Lower leg skin (tissue), 4 donors: ENCODE measurements at regions not wholly inside any gene's neighbourhood (a gene's known extent, or its start where the extent isn't known, plus 50 kb on each side); places are given as distances from the start of the nearest gene placed in this dataset.

Source experiments
- DNase-seq, 2 donors: peaks; one replicate each; pipeline ENCODE4 v3.0.0-alpha.2; 2019; ENCODE audit warnings: low spot score in 2 of 2
- H3K4me3 ChIP-seq: fragments of 200-600 bp; sonication (generic); 2 replicates; pipeline ENCODE4 v1.5.1; 2017; ENCODE audit warnings: mild to moderate bottlenecking, low read depth; ENCODE audit not compliant: poor library complexity, severe bottlenecking
- POLR2A ChIP-seq, 2 donors: fragments of 450-650 bp; IDR thresholded peaks; one replicate each; pipeline ENCODE4 v1.6.1; 2016 to 2017; ENCODE audit warnings: antibody characterized with exemption in 2 of 2, mild to moderate bottlenecking in 1 of 2, moderate library complexity in 1 of 2
- WGBS, 2 donors: methylation state at CpG; one replicate each; pipeline ENCODE4 v1.1.5; 2018; 5-methylcytosine and 5-hydroxymethylcytosine counted together
- intact Hi-C: fragments of 100-400 bp; cut with DNase I; formaldehyde crosslinking; loops from one replicate; pipeline ENCODE4 v1.15.0; 2023; ENCODE audit warnings: low total_unique reads
- TF ChIP-seq, protein P1 (sequence below), 3 donors: fragments of 450-650 bp; IDR thresholded peaks; one replicate each; pipeline ENCODE4 v1.5.1; 2016; ENCODE audit warnings: antibody characterized with exemption in 3 of 3, mild to moderate bottlenecking in 3 of 3, moderate library complexity in 2 of 3

GRCh38 chr17:77853191-77853977, 105.1 kb upstream of the TNRC6C start:
- no peak for DNase-seq
- intact Hi-C loops: no loop called here
- no peak overlapping the region for H3K4me3 ChIP-seq
- TF ChIP-seq POLR2A (IDR thresholded peaks at IDR 0.05): no peak
- TF ChIP-seq, protein P1, sequence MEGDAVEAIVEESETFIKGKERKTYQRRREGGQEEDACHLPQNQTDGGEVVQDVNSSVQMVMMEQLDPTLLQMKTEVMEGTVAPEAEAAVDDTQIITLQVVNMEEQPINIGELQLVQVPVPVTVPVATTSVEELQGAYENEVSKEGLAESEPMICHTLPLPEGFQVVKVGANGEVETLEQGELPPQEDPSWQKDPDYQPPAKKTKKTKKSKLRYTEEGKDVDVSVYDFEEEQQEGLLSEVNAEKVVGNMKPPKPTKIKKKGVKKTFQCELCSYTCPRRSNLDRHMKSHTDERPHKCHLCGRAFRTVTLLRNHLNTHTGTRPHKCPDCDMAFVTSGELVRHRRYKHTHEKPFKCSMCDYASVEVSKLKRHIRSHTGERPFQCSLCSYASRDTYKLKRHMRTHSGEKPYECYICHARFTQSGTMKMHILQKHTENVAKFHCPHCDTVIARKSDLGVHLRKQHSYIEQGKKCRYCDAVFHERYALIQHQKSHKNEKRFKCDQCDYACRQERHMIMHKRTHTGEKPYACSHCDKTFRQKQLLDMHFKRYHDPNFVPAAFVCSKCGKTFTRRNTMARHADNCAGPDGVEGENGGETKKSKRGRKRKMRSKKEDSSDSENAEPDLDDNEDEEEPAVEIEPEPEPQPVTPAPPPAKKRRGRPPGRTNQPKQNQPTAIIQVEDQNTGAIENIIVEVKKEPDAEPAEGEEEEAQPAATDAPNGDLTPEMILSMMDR (IDR thresholded peaks at IDR 0.05): no peak
- 79 to 85% methylated on average over 14 to 18 of the region's 20 CpGs for WGBS, 2 donors

DNA sequence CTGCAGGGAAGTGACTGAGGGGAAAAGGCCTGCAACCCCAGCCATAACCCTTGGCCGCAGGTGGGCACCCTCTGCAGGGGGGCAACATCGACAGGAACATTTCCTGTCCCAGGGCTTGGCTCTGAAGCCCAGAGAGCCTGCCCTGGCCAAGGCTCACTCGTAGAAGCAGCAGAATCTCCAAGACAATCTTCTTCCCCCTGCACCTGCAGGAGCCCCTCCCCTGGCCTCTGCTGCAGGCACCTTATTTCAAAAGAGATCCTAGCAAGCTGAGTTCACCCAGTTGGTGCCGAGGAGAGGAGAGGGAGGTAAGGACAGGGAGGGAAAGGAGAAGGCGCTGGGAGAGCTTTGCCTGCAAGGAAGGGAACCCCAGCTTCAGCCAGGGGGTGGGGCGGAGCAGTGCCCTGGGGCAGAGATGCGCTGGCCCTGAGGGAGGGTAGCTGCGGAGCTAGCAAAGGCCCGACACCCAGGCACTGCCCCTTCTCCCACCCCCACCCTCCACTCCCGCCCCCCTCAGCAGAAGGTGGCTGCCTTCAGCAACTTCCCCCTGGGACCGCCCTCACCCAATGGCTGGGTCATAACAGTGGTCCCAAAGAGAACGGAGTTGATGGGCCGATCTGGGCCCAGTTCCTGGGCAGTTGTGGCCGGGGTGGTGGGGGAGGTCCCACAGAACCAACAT, 104.3 kb upstream of the TNRC6C start:
- no peak overlapping the region for H3K4me3 ChIP-seq
- TF ChIP-seq, protein P1 (IDR thresholded peaks at IDR 0.05): no peak
- no peak for TF ChIP-seq POLR2A (IDR thresholded peaks at IDR 0.05)
- 68 to 75% methylated on average over 12 to 14 of the region's 14 CpGs for WGBS, 2 donors

DNA sequence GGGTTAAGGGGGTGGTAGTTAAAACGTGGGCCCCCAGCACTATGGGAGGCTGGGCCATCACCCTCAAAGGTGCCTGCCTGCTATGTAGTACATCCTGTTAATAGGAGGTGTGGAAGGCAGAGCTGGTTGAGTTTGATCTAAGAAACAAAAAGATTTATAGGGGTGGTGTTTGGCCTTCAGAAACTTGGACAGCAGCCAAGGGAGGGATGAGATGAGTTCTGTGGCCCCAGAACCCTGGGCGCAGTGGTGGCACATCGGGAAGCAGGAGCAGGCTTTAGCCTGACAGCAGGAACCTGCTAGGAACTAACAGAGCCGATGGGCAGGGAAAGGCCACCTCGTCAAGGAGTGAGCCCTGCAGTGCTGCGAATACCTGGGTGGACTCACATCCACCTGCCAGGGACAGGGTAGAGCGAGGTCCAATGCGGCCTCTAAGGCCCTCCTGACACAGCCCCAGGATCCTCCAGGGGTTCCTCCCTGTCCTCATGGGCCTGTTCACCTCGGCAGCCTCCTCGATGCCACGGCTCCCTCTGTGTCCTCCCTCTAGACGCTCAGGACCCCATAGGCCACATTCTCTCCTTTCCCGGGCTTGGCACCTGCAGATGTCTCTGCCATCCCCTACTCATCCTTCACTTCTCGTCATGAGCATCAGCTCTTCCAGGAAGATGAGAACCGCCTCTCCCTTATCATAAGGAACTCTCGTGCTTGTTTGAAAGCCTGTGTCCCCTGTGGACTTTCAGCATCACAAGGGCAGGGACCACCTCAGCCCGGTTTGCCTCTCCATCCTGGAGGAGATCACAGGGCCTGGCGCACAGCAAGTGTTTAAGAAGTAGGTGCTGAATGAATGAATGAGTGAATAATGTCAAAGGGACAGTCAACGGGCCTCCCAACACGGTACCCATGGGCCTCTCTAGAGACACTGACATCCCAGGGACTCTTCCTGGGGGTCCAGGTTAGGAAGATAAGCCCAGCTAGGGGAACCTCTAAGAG, 103.5 kb upstream of the TNRC6C start:
- WGBS, 2 donors: 94% methylated on average over 20 of the region's 20 CpGs
- intact Hi-C loops: no loop called here

More for the DNA sequence above, 104.3 kb upstream of the TNRC6C start:
- no peak for DNase-seq
- intact Hi-C loops: no loop called here

GRCh38 chr17:77856551-77857305, 101.8 kb upstream of the TNRC6C start:
- 51 to 73% methylated on average over 20 of the region's 20 CpGs for WGBS, 2 donors
- intact Hi-C loops: no loop called here
- TF ChIP-seq POLR2A (IDR thresholded peaks at IDR 0.05): no peak
- TF ChIP-seq, protein P1 (IDR thresholded peaks at IDR 0.05): no peak
- H3K4me3 ChIP-seq: no peak overlapping the region
- no peak for DNase-seq

More for the DNA sequence above, 103.5 kb upstream of the TNRC6C start:
- H3K4me3 ChIP-seq: no peak overlapping the region
- no peak for DNase-seq
- TF ChIP-seq, protein P1 (IDR thresholded peaks at IDR 0.05): no peak
- no peak for TF ChIP-seq POLR2A (IDR thresholded peaks at IDR 0.05)

- no peak for TF ChIP-seq POLR2A (IDR thresholded peaks at IDR 0.05)
- TF ChIP-seq, protein P1 (IDR thresholded peaks at IDR 0.05): no peak
- 51 to 59% methylated on average over 3 of the region's 3 CpGs for WGBS, 2 donors
- intact Hi-C loops: no loop called here
- DNase-seq: no peak
- no peak overlapping the region for H3K4me3 ChIP-seq
Measured at GRCh38 chr17:77857306-77857555, 101.3 kb upstream of the TNRC6C start.
